ENCODE measurements at regions not wholly inside any gene's neighbourhood (a gene's known extent, or its start where the extent isn't known, plus 50 kb on each side); places are given as distances from the start of the nearest gene placed in this dataset.

DNA sequence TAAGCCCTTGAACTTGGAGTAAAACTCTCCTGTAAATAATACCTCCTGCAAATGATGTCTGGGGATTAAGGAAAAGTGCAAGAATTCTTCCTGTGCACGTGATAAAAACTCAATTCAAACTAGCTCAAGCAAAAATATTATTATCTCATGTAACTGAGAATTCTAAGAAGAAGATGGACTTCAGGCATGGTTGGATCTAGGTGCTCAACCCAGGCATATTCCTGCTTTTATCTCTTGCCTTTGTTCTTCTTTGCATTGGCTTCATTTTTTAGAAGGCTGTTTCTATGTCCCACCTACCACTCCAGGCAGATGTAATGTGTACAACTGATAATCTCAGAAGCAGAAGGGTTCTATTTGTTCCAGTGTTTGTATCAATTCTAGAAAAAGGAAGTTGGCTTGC is 95.8 kb downstream of the DACT2 start:
- TF ChIP-seq, protein P1, sequence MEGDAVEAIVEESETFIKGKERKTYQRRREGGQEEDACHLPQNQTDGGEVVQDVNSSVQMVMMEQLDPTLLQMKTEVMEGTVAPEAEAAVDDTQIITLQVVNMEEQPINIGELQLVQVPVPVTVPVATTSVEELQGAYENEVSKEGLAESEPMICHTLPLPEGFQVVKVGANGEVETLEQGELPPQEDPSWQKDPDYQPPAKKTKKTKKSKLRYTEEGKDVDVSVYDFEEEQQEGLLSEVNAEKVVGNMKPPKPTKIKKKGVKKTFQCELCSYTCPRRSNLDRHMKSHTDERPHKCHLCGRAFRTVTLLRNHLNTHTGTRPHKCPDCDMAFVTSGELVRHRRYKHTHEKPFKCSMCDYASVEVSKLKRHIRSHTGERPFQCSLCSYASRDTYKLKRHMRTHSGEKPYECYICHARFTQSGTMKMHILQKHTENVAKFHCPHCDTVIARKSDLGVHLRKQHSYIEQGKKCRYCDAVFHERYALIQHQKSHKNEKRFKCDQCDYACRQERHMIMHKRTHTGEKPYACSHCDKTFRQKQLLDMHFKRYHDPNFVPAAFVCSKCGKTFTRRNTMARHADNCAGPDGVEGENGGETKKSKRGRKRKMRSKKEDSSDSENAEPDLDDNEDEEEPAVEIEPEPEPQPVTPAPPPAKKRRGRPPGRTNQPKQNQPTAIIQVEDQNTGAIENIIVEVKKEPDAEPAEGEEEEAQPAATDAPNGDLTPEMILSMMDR (IDR thresholded peaks at IDR 0.05): no peak
- TF ChIP-seq EZH2 (IDR thresholded peaks at IDR 0.05; ENCODE audit: borderline replicate concordance, insufficient read depth, low read depth, low read length, poor library complexity, severe bottlenecking): no peak
